ENCODE measurements at regions not wholly inside any gene's neighbourhood (a gene's known extent, or its start where the extent isn't known, plus 50 kb on each side); places are given as distances from the start of the nearest gene placed in this dataset.

DNA sequence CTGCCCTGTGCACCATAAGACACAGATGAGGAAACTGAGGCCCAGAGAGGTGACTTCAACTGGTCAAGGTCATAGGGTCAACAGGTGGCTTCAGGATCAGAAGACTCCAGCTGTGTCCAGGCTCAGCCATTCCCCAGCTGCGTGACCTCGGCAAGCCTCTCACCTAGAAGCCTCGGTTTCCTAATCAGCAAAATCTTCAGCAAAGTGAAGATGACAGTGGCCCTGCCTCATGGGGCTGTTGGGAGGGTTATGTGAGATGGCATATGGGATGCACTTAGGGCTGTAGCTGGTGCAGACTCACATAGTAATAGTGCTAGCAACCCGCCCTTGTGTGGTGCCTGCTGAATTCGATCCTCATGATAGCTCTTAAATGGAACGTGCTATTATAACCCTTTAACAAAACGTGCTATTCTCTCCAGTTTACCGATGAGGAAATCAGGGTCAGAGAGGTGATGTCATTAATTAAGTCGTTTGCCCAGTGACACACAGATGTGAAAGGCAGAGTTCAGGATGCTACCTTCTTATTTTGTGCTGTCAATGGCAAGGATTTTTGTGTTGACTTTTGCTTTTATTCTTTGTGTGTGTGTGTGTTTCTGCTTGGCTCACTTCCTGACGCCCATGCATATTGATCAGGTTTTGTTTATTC lies 472.9 kb downstream of the MATN1 start:
- H3K27me3 ChIP-seq (ENCODE audit: low read length), result no peaks in the 10 kb centered on the region
- no peaks in the 10 kb centered on the region for H3K4me1 ChIP-seq (ENCODE audit: low read length)
- H2AFZ ChIP-seq (ENCODE audit: low read length), result no peak overlapping the region
- H3K4me3 ChIP-seq (ENCODE audit: low read length), result no peak overlapping the region
- H3K27ac ChIP-seq (ENCODE audit: low read length), result no peak overlapping the region
- no peak for DNase-seq
- H3K9me2 ChIP-seq (replicated peaks; ENCODE audit: insufficient read depth, low read length), result no peaks in the 10 kb centered on the region
- H3K4me2 ChIP-seq (ENCODE audit: low read depth, low read length, poor library complexity, severe bottlenecking), result no peak overlapping the region
- no peaks in the 10 kb centered on the region for H3K79me2 ChIP-seq (ENCODE audit: low read length)
- no peaks in the 10 kb centered on the region for H4K20me1 ChIP-seq (ENCODE audit: insufficient read depth, low read depth, low read length)
- H3K9ac ChIP-seq (ENCODE audit: low read length), result no peak overlapping the region
- no peaks in the 10 kb centered on the region for H3K9me3 ChIP-seq (ENCODE audit: low read length)
- no peaks in the 10 kb centered on the region for H3K36me3 ChIP-seq (ENCODE audit: insufficient read depth, low read length)

DNA sequence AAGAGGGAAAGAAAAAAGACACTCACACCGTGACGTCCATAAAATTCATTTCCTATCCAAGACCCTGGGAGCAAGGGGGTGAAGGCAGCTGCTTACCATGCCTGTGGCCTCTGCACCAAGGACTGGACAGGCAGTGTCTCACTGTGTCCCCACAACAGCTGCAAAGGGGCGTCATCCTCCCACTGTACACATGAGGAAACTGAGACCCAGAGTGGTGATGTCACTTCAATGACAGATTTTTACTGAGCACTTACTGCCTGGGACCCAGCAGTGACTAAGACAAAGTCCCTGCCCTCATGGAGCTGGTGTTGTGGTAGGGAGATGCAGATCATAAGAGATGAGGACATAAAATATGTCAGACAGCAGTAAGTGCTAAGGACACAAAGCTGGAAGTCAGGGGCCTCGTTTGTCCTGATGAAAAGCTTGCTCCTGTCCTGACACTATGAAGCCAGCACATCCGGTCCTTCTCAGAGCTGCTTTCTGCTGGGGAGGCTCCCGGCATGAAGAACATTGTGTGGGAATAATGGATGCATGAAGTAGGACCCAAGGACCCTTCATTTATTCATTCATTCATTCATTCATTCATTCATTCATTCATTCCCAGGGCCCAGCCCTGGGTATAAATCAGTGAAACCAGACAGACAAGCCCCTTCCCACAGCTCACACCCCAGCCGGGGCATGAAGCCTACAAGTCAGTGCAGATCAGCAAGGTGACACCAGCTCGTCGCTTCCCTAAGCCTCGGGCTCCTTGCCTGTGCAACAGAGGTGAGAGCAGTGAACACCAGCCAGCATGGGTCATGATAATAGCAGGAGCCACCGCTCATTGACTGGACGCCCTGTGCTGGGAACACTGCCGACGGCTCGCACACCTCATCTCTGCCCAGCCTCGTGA lies 473.7 kb downstream of the MATN1 start:
- Histone ChIP-seq H3K9me3 (ENCODE audit: low read length) (no peaks in the 10 kb centered on the region), H3K27ac (ENCODE audit: low read length) (no peak overlapping the region), H3K9me2 (replicated peaks; ENCODE audit: insufficient read depth, low read length) (no peaks in the 10 kb centered on the region), H3K4me3 (ENCODE audit: low read length) (no peak overlapping the region), H2AFZ (ENCODE audit: low read length) (no peak overlapping the region), H3K27me3 (ENCODE audit: low read length) (no peaks in the 10 kb centered on the region), H3K79me2 (ENCODE audit: low read length) (no peaks in the 10 kb centered on the region), H3K36me3 (ENCODE audit: insufficient read depth, low read length) (no peaks in the 10 kb centered on the region), H3K4me1 (ENCODE audit: low read length) (no peaks in the 10 kb centered on the region), H3K4me2 (ENCODE audit: low read depth, low read length, poor library complexity, severe bottlenecking) (no peak overlapping the region), H3K9ac (ENCODE audit: low read length) (no peak overlapping the region), H4K20me1 (ENCODE audit: insufficient read depth, low read depth, low read length) (no peaks in the 10 kb centered on the region)
- no peak for DNase-seq

DNA sequence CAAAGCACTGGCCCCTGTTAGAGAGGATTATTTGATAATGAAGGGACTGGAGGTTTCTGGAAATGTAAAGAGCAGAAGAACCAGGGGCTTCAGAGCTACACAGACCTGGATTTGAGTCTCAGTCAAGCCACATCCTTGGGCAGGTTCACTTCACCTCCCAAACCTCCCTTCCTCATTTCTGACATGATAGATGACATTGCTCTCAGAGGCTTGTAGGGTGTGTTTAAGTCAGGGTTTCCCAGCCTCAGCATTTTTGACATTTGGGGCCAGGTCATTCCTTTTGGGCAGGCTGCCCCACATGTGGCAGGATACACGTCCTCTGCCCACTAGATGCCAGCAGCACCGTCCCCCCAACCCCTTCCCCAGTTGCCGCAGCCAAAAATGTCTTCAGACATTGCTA lies 474.6 kb downstream of the MATN1 start:
- H2AFZ ChIP-seq (ENCODE audit: low read length), result no peak overlapping the region
- no peaks in the 10 kb centered on the region for H3K36me3 ChIP-seq (ENCODE audit: insufficient read depth, low read length)
- H3K27me3 ChIP-seq (ENCODE audit: low read length), result no peaks in the 10 kb centered on the region
- no peak overlapping the region for H3K4me2 ChIP-seq (ENCODE audit: low read depth, low read length, poor library complexity, severe bottlenecking)
- H3K4me1 ChIP-seq (ENCODE audit: low read length), result no peaks in the 10 kb centered on the region
- DNase-seq, result no peak
- no peaks in the 10 kb centered on the region for H3K9me2 ChIP-seq (replicated peaks; ENCODE audit: insufficient read depth, low read length)
- no peak overlapping the region for H3K4me3 ChIP-seq (ENCODE audit: low read length)
- no peaks in the 10 kb centered on the region for H4K20me1 ChIP-seq (ENCODE audit: insufficient read depth, low read depth, low read length)
- H3K9ac ChIP-seq (ENCODE audit: low read length), result no peak overlapping the region
- no peaks in the 10 kb centered on the region for H3K79me2 ChIP-seq (ENCODE audit: low read length)
- H3K9me3 ChIP-seq (ENCODE audit: low read length), result no peaks in the 10 kb centered on the region
- H3K27ac ChIP-seq (ENCODE audit: low read length), result no peak overlapping the region

DNA sequence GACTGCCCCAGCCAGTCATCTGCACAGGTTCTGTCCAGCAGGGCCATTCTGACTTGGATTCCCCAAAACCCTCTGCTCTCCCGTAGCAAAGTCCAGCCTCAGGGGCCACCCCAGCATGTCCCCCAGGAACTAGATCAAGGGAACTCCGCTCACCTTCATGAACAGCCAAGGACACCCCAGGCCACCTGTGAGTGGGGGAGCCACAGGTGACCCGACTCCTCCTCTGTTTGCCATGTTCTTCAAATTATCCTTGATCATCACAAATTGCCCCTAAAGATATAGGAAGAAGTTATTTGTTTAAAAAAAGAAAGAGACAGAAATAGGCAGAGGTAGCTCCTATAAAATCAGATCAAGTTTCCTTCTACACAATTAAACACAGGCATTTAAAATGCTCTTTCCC lies 475.0 kb downstream of the MATN1 start:
- Histone ChIP-seq H4K20me1 (ENCODE audit: insufficient read depth, low read depth, low read length) (no peaks in the 10 kb centered on the region), H3K9me2 (replicated peaks; ENCODE audit: insufficient read depth, low read length) (no peaks in the 10 kb centered on the region), H3K9ac (ENCODE audit: low read length) (no peak overlapping the region), H3K36me3 (ENCODE audit: insufficient read depth, low read length) (no peaks in the 10 kb centered on the region), H3K4me2 (ENCODE audit: low read depth, low read length, poor library complexity, severe bottlenecking) (no peak overlapping the region), H3K4me3 (ENCODE audit: low read length) (no peak overlapping the region), H2AFZ (ENCODE audit: low read length) (no peak overlapping the region), H3K27me3 (ENCODE audit: low read length) (no peaks in the 10 kb centered on the region), H3K9me3 (ENCODE audit: low read length) (no peaks in the 10 kb centered on the region), H3K4me1 (ENCODE audit: low read length) (no peaks in the 10 kb centered on the region), H3K27ac (ENCODE audit: low read length) (no peak overlapping the region), H3K79me2 (ENCODE audit: low read length) (no peaks in the 10 kb centered on the region)
- DNase-seq, result no peak

DNA sequence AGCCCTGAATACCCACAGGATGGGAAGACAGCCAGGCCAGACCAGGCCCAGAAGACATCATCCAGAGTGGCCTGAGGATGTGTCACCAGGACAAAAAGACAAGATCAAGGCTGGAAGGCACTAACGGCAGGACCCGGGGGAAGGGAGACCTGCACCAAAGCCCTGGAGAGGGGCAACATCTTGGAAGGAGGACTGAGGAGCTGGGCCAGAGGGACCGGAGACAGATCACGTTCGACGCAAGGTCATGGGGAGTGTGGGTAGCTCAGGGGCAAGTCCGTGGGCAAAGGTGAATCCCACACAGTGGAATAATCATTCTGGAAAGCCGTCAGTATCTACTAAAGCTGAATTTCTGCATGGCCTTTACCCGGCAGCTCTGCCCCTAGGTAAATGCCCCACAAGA lies 478.6 kb downstream of the MATN1 start:
- Histone ChIP-seq H3K27me3 (ENCODE audit: low read length) (no peaks in the 10 kb centered on the region), H3K9ac (ENCODE audit: low read length) (no peak overlapping the region), H3K9me2 (replicated peaks; ENCODE audit: insufficient read depth, low read length) (no peaks in the 10 kb centered on the region), H3K79me2 (ENCODE audit: low read length) (no peaks in the 10 kb centered on the region), H3K4me2 (ENCODE audit: low read depth, low read length, poor library complexity, severe bottlenecking) (no peak overlapping the region), H3K36me3 (ENCODE audit: insufficient read depth, low read length) (no peaks in the 10 kb centered on the region), H3K9me3 (ENCODE audit: low read length) (no peaks in the 10 kb centered on the region), H4K20me1 (ENCODE audit: insufficient read depth, low read depth, low read length) (no peaks in the 10 kb centered on the region), H2AFZ (ENCODE audit: low read length) (no peak overlapping the region), H3K27ac (ENCODE audit: low read length) (no peak overlapping the region), H3K4me1 (ENCODE audit: low read length) (no peaks in the 10 kb centered on the region), H3K4me3 (ENCODE audit: low read length) (no peak overlapping the region)
- no peak for DNase-seq

DNA sequence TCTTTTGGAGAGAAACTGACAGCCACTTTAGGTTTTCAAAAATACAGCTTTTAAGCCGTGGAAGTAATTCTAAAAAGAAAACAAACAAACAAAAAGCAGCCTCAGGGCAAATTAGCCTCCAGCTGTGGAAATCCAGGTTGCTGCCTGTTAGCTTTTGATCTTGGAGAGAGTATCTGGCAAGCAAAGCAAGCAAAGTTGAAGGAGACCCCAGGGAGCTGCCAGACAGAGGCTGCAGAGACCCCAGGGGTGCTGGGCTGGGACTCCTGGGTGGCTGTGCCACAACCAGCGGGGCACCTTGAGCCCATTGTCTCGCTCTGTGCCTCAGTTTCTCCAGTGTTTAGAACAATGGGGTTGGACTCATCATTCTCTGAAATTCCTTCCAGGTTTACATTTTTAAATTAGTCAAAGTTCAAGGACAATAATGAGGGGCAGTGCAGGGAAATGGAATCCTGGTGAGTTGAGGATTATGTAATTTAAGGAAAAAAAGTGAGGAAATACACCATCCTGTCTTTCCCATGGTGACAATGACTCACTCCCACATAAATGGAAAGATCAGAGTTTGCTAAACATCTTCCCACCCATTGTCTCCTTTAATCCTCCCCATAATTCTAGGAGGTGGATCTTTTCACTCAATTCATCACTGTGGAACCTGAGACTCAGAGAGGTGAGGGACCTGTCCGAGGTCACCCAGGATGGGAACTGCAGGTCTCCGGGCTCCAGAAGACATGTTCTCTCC lies 480.5 kb downstream of the MATN1 start:
- Histone ChIP-seq H3K27ac (ENCODE audit: low read length) (no peak overlapping the region), H3K27me3 (ENCODE audit: low read length) (no peaks in the 10 kb centered on the region), H3K9ac (ENCODE audit: low read length) (no peak overlapping the region), H4K20me1 (ENCODE audit: insufficient read depth, low read depth, low read length) (no peaks in the 10 kb centered on the region), H3K9me2 (replicated peaks; ENCODE audit: insufficient read depth, low read length) (no peaks in the 10 kb centered on the region), H3K4me2 (ENCODE audit: low read depth, low read length, poor library complexity, severe bottlenecking) (no peak overlapping the region), H3K79me2 (ENCODE audit: low read length) (no peaks in the 10 kb centered on the region), H3K4me3 (ENCODE audit: low read length) (no peak overlapping the region), H3K36me3 (ENCODE audit: insufficient read depth, low read length) (no peaks in the 10 kb centered on the region), H2AFZ (ENCODE audit: low read length) (no peak overlapping the region), H3K4me1 (ENCODE audit: low read length) (no peaks in the 10 kb centered on the region), H3K9me3 (ENCODE audit: low read length) (no peaks in the 10 kb centered on the region)
- no peak for DNase-seq

DNA sequence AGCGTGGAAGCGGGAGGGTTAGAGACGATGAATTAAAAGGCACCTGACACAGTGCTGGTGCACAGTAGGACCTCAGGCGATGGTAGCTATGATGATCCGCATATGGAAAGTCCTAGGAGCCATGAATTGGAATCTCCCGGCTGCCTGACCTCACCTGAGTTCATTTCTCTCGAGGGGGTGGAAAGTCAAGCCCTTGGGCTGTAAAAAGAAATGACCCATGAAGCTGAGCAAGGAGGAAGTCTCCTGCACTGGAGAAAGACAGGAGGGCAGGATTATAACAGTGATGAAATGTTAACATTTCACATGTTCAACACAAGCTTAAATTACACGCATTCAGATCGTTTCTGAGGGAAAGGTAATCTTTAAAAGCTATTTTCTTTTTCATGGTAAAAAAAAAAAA lies 481.2 kb downstream of the MATN1 start:
- Histone ChIP-seq H3K4me2 (ENCODE audit: low read depth, low read length, poor library complexity, severe bottlenecking) (no peak overlapping the region), H3K27me3 (ENCODE audit: low read length) (no peaks in the 10 kb centered on the region), H3K9ac (ENCODE audit: low read length) (no peak overlapping the region), H2AFZ (ENCODE audit: low read length) (no peak overlapping the region), H3K27ac (ENCODE audit: low read length) (no peak overlapping the region), H3K9me3 (ENCODE audit: low read length) (no peaks in the 10 kb centered on the region), H4K20me1 (ENCODE audit: insufficient read depth, low read depth, low read length) (no peaks in the 10 kb centered on the region), H3K36me3 (ENCODE audit: insufficient read depth, low read length) (no peaks in the 10 kb centered on the region), H3K4me1 (ENCODE audit: low read length) (no peaks in the 10 kb centered on the region), H3K79me2 (ENCODE audit: low read length) (no peaks in the 10 kb centered on the region), H3K4me3 (ENCODE audit: low read length) (no peak overlapping the region), H3K9me2 (replicated peaks; ENCODE audit: insufficient read depth, low read length) (no peaks in the 10 kb centered on the region)
- DNase-seq, result no peak

DNA sequence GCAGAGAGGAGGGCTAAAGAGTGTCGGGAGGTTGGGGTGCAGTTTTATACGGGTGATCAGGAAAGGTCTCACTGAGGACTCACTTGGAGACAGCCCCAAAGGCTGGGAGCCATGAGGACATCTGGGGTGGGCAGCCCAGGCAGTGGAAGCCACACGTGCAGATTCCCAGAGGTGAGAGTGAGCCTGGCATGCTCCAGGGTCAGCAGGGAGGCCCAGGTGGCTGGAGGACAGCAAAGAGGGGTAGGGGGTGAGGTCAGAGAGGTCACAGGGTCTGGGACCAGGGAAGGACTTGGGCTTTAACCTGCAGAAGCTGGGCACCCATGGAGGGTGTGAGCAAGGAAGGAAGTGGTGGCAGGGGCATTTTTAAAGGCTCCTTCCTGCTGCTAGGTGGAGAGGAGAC lies 481.7 kb downstream of the MATN1 start:
- H2AFZ ChIP-seq (ENCODE audit: low read length), result no peak overlapping the region
- no peak overlapping the region for H3K4me2 ChIP-seq (ENCODE audit: low read depth, low read length, poor library complexity, severe bottlenecking)
- H3K4me3 ChIP-seq (ENCODE audit: low read length), result no peak overlapping the region
- no peaks in the 10 kb centered on the region for H3K4me1 ChIP-seq (ENCODE audit: low read length)
- no peaks in the 10 kb centered on the region for H3K9me2 ChIP-seq (replicated peaks; ENCODE audit: insufficient read depth, low read length)
- no peaks in the 10 kb centered on the region for H3K79me2 ChIP-seq (ENCODE audit: low read length)
- DNase-seq, result no peak
- no peaks in the 10 kb centered on the region for H3K9me3 ChIP-seq (ENCODE audit: low read length)
- no peaks in the 10 kb centered on the region for H3K27me3 ChIP-seq (ENCODE audit: low read length)
- H4K20me1 ChIP-seq (ENCODE audit: insufficient read depth, low read depth, low read length), result no peaks in the 10 kb centered on the region
- no peaks in the 10 kb centered on the region for H3K36me3 ChIP-seq (ENCODE audit: insufficient read depth, low read length)
- no peak overlapping the region for H3K27ac ChIP-seq (ENCODE audit: low read length)
- H3K9ac ChIP-seq (ENCODE audit: low read length), result no peak overlapping the region
